ENCODE measurements at regions not wholly inside any gene's neighbourhood (a gene's known extent, or its start where the extent isn't known, plus 50 kb on each side); places are given as distances from the start of the nearest gene placed in this dataset.
"Not testable (repeated sequence)": the region's sequence is repeated elsewhere in the genome, so short reads cannot be mapped to it uniquely, and the experiment has no call there.

DNA sequence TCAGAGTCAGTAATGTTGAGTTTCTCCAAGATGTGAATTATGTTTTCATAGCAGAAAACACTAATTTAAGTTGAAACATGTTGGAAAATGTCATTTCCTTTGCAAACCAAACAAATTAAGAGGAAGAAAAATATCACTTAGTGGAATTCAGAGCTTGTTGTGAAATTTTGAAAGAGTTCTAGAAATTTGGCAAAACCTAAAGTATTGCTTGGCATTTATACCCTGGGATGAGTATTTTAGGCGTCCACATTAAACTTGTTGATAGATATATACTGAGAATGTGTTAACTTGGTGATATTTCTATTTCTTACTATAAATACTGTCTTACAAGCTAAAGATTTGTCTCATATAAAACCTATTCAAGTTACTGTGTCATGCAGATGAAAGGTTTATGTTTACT lies 335.2 kb downstream of the NSUN3 start:
- no peak for FAIRE-seq
- DNase-seq (ENCODE audit: low spot score in 2 of 2): no peak

DNA sequence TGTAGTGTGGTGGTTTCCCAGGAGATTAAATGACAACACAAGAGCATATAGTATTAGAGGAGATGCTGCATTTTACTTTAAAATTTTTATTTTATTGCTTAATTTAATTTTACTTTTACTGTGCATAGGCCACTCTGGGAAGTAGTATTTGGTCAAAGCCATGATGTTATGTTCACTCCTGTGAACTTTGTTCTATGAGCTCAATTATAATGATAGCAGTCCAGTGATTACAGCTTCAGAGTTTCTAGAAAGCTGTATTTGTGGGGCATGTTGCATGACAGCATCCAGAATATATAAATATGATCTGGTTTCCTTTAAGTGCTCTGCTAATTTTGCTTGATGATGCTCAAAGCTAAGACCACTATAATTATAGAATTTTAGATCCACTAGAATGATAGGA lies 338.6 kb downstream of the NSUN3 start:
- DNase-seq (ENCODE audit: low spot score in 2 of 2) (no peak), FAIRE-seq (no peak)

DNA sequence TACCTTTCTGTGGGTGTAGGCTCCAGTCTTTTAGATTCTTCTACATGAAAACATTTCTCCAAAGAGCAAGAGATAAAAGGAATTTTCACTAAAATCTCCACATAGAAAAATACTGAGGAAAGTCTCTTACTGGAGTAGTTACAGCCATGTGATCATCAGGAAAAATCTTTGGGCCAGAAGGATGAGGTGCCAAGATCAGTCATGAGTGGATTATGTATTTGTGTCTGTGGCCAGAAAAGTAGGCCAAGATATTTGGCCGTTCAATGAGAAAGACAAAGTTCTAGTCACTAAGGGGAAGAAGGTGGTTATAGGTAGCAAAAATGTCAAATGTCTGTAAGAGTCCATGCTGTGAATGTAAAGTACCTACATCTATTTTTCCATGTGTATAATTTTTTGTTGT lies 339.3 kb downstream of the NSUN3 start:
- FAIRE-seq: no peak

DNA sequence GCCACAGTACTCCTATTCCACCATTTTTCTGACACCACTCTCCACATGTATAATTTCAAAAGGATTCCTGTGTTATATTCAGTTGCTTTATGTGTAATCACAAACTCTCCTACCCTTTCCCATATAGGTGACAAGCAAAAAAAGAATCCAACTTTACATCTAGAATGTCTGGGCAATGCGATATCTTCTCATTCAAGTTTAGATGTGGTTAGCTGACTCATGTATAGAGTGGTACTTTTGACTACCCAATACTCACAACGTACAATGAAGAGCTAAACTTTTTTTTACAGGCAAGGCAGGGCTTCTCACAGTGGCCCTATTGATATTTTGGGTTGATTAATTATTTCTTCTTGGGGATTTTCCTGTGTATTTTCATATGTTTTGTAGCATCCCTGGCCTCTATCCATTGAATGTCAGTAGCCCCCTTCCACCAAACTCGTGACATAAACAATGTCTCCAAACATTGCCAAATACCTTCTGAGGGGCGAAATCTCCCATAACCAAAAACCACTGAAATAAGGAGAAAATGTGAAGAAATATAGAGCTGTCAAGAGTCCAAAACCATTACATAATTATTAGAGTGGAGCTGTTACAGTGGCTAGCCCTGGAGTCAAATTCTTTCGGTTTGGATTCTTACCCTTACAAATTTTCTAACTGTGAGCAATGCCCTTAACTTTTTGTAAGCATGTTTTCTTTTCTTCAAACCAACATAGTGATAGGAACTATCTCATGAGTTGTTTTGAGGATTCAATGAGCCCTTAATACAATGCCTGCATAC lies 342.6 kb downstream of the NSUN3 start:
- DNase-seq (ENCODE audit: low spot score in 2 of 2) (no peak), FAIRE-seq (no peak)

More for the DNA sequence above, 339.3 kb downstream of the NSUN3 start:
- no peak for DNase-seq (ENCODE audit: low spot score in 2 of 2)

DNA sequence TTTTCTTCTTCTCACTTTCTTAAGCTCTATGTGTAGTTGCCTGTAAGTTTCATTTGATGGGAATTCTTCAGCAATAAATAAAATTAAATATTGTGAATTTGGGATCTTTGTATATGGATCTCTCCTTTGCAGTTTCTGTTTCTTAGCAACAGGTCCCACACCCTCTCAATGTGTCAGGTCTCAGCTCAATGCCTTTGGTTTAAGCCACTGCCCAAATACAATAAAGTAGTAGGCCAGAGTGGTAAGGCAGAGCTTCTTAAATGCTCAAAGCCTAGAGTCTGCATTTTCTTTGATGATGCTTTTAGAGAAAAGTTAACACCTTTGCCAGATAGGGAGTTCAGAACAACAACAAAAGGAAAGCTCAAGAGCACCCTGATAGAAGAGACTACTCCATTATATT lies 343.7 kb downstream of the NSUN3 start:
- FAIRE-seq (no peak), DNase-seq (ENCODE audit: low spot score in 2 of 2) (no peak)

DNA sequence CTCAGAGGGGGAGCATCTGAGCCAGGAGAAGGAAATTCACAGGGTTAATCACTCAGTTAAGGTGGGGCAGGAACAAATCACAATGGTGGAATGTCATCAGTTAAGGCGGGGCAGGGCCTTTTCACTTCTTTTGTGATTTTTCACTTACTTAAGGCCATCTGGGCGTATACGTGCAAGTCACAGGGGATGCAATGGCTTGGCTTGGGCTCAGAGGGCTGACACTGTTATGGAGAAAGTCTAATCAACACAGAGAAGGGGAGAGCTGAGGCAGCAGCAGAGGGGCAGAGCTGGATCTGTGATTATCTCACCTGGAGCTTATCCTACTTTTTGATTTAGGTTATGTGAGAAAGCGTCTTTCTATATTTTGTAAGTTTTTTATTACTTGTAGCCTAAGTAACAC lies 350.1 kb downstream of the NSUN3 start:
- DNase-seq (ENCODE audit: low spot score in 2 of 2); FAIRE-seq: not testable (repeated sequence)

DNA sequence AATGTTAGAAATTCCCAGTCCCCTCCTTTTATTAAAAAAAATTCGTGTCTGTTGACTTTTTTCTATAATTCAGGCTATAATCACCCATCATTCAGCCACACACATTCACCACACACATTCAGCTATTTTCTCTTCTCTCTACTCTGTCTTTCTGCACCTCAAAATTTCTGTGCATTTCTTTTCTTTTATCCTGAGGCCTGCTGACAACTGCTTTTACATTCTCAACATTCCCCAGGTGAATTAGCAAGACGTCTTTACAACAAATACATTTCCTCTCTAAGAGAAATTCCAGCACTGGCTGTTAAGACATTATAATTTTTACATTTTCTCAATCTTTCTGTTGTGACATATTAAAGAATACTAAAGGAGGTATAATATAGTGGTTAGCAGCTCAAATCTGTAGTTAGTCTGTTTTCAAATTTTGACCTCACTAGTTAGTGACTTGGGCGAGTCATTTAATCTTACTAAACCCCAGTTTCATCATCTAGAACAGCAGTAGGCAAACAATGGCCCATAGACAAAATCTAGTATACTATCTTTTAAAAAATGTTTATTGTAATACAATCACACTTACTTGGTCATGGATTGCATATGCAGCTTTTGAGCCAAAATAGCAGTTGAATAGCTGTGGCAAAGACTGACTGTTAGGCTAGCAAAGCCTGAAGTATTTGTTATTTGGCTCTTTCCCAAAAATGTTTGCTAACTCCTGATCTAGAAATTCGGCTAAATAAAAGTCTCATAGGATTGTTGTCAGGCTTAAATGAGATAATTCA lies 350.7 kb downstream of the NSUN3 start:
- FAIRE-seq: no peak
- DNase-seq (ENCODE audit: low spot score in 2 of 2): no peak

DNA sequence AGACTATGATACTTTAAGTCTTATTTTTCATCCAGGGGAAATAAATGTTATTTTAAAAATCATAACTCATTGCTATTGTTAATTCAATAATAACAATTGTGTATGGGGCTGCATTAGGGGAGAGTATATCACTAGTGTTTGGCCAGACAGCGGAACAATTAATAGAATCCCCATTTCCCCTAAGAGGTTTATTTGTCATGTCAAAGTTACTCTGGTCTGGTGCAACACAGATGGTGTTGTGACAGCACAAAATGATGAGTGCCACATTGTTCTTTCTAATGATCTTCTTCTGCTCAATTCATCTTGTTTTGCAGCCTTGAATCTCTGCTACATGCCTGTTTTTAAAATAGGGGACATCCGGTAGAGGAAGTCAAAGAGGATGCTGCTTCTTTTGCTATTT lies 351.6 kb downstream of the NSUN3 start:
- DNase-seq (ENCODE audit: low spot score in 2 of 2) (no peak), FAIRE-seq (no peak)

DNA sequence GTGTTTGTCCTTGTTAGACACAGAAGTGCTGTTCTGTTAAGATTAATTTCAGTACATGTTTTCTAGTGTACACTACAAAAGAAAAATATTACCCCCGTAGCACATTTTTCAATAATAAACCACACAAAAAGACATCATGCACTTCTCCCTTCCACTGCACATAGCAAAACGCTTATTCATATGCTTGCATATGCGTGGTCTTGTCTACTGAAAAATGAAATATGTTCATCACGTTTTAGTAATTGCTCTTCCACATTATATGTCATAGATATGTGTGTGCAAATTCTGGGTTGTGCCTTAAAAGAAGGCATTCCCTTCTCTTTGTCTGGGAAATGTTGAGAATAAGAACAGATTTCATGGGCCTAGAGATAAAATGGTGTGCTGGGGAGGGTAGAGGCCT lies 353.9 kb downstream of the NSUN3 start:
- no peak for FAIRE-seq

DNA sequence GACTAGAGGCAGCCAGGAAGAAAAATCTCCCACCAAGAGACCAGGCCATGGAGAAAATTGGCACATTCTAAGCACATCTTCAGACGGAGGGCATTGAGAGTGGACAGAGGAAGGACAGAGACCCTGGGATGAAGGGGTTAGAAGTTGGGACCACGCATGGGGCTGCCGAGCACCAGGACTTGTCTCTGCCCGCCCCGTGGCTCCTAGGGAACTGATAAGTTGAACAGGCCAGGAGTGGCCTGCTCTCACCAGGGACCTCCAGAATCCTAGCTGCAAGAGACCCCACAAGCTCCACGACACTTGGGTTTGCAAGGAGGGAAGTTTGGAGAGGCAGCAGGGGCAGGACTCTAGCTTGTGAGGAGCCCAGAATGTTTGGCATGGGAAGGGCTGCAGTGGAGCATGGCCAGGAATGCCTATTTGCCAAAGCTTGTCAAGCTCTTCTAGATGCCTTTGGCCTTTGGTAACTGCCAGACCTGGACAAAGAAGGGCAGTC lies 355.1 kb downstream of the NSUN3 start:
- DNase-seq (ENCODE audit: low spot score in 2 of 2) (no peak), FAIRE-seq (no peak)

More for the DNA sequence above, 353.9 kb downstream of the NSUN3 start:
- no peak for DNase-seq (ENCODE audit: low spot score in 2 of 2)

DNA sequence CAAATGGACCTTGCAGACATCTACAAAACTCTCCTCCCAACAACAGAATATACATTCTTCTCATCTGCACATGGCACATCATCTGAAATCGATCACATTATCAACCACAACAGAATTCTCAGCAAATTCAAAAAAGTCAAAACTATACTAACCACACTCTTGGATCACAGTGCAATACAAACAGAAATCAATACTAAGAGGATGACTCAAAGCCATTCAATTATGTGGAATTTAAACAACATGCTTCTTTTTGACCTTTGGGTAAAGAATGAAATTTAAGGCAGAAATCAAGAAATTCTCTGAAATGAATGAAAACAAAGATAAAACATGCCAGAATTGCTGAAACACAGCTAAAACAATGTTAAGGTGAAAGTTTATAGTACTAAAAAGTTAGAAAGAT lies 358.1 kb downstream of the NSUN3 start:
- DNase-seq (ENCODE audit: low spot score in 2 of 2): no peak
- FAIRE-seq: no peak

DNA sequence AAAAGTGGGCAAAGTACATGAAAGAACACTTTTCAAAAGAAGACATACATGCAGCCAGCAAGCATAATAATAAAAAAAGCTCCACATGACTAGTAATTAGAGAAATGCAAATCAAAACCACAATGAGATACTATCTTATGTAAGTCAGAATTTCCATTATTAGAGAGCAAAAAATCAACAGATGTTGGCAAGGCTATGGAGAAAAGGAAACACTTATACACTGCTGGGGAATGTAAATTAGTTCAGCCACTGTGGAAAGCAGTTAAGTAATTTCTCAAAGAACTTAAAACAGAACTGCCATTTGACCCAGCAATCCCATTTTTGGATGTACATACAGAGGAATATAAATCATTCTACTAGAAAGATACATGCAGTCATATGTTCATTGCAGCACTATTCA lies 360.7 kb downstream of the NSUN3 start:
- FAIRE-seq (no peak), DNase-seq (ENCODE audit: low spot score in 2 of 2) (no peak)

DNA sequence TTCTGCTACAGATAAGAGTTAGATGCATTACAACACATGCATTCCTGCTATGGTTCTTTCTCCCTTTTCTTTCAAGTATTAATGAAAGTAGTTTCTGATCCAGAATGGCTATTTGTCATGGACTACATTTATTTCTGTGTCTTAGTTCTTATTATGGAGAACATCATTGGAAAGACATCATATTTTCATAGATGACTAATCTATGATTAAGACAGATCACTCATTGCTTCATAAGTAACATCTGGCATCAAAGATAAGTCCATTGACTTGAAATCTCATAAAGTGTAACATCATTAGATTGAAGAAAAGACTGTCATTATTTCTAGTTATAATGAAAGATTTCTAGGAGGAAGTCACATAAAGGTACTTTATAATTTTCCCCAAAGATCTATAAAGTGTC lies 366.7 kb downstream of the NSUN3 start:
- DNase-seq (ENCODE audit: low spot score in 2 of 2): no peak
- no peak for FAIRE-seq

DNA sequence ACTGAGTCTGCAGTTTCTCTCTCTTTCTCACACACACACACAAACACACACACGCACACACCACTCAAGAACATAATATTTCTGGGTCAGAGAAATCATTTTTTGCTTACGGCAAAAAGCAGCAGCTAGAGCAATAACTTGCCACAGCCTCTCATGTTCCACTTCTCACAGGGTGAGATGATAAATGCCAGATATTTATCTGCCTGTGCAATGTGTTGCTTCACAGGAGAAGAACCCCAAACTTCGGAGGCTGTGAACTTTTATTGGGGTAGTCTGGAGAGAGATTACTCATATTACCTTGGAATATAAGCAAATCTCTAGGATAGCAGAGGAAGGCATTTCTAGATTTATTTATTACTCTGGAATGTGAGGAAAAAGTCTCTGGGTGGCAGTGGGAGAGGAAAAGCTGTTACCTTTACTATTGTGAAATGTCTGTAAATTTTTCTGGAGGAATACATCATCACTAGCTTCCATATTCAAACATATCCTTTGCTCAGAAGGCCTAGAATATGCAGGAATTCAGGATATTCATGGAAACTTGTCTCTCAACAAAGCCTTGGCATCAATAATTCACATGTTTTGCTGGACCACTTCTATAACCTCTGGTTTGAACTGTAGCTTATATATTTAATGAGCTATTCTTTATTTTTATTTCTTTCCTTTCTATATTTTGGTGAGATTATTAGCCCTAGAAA lies 369.2 kb downstream of the NSUN3 start:
- DNase-seq (ENCODE audit: low spot score in 2 of 2) (no peak), FAIRE-seq (no peak)

DNA sequence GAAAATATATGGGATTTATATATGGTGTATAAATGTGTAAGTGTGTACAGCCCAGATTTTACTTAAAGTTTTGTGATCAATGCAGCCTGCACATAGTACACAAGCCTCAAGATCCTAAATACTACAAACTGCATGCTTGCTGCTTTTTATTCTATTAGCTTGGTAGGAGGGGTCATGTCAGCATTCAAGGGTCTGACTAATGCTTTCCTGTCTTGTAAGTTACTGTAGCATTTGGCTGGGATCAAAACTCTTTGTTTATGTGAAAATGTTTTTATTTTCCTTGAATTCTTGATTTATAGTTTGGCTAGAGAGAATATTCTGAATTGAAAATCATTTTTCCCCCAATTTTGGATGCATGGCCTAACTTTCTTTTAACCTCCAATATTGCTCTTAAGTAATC lies 370.9 kb downstream of the NSUN3 start:
- DNase-seq (ENCODE audit: low spot score in 2 of 2) (no peak), FAIRE-seq (no peak)

DNA sequence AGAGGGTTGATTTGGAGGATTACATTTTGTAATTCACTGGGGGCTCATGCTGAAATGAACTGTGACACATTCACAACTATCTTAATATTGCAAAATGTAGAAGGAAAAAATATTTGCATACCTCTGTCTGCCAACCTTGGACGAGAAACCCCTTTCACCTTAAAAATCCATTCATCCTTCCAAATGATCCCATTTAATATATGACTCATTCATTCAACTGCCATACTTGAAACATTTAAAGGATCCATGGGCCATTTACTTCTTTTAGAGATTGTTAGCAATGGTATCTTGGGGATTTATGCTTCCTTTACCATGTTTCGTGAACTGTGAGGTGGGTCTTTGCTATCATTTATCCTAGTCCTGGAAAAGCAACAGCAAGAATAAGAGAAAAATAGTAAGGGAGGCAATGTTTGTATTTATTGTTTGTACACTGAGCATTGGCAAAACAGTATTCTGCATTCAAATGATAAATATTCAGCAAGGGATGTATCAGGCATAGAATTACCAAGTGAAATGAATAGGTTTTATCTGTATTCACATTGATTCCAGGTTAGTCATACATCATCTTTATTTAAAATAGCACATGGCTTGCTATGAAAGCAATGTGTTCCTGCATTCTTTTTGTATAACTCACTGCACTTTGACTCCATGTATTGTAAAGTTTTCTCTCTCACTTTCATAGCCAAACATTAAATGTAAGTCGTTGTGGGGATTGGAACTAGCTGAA lies 378.1 kb downstream of the NSUN3 start:
- no peak for DNase-seq (ENCODE audit: low spot score in 2 of 2)
- no peak for FAIRE-seq

DNA sequence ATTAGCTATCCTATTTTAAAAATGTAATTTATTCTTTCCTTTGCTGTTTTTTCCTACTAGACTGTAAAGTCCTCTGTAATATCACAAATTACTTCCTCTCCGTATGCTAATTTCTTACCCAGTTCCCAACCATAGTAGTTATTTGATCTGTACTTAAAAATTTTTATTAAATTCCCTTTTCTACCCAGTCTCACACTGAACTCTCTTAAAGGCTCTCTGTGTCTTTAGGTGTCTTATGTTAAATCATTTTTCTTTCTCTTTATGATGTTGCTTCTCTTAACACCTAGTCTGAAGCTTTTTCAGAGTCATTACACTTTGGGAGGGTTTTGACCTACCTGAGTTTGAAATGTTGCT lies 378.6 kb downstream of the NSUN3 start:
- DNase-seq (ENCODE audit: low spot score in 2 of 2) (no peak), FAIRE-seq (no peak)

DNA sequence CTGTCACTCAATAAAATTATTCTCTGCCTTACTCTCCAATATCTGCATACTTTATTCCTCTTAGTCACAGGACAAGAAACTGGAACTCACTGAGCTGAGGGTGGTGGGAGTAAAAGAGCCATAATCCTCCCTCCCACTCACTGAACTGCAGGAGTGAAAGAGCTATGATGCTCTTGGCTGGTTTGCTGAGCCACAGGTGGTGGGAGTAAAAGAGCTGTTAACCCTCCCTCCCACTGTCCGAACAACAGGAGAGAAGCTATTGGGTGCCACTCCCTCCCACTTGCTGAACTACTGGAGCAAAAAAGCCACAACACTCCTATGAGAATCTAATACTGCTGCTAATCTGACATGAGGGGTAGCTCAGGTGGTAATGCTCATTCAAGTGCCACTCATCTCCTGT lies 391.0 kb downstream of the NSUN3 start:
- no peak for FAIRE-seq
- DNase-seq (ENCODE audit: low spot score in 2 of 2): no peak

DNA sequence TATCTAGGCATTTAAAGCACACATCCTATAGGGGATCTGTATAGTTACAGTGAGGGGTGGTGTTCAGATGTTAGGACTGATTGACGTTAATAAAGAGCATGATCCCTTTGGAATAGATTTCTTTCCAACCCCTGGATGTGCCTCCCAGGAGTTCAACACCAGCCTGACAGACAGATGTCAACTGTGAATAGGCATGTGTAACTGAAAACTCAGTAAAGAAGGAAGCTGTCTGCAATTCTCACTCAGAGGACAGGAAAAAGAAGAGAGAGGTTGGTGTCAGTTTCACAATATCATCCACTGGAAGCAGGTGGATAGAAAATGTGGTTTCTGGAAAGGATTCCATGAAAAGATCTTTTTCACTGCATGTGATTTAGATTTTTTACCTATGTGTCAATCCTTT lies 396.3 kb downstream of the NSUN3 start:
- FAIRE-seq (no peak), DNase-seq (ENCODE audit: low spot score in 2 of 2) (no peak)

DNA sequence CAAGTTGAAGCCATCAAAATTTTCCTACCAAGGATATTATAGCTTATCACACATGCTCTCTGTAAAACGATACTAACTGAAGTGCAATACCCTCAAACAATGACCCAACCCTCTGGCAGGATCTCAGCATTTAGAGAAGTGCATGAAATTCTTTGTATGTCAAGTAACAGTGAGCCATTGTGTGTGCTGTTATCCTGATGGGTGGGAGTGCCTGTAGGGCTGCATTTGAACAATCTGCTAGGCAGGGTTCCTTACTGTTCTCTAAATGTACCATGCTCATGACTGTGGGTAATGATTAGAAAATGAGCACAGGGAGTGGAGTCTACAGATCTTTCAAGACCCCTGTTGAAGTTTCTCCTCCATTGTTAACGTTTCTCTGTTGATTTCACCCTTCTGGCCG lies 398.1 kb downstream of the NSUN3 start:
- no peak for FAIRE-seq
- no peak for DNase-seq (ENCODE audit: low spot score in 2 of 2)

DNA sequence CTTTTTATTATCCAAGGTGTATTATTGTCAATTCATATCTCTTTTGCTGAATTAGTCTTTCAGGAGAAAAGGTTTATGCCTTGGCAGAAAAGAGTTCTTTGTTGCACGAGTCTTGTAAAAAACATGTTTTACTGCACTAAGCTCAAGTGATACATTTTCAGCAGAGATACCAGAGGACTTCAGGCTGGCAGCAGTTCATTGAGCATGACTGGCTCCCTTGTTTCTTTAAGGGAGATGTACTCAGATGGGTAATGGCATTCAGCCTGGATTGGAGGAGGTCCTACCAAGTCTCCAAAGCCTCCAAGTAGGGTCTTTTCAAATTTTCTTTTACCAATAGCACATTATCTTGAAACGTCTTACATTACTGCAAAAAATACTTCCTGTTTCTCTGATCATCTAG lies 400.1 kb downstream of the NSUN3 start:
- FAIRE-seq: no peak
- DNase-seq (ENCODE audit: low spot score in 2 of 2): no peak

All from frontal cortex (tissue), 3 donors.